ENCODE measurements at regions not wholly inside any gene's neighbourhood (a gene's known extent, or its start where the extent isn't known, plus 50 kb on each side); places are given as distances from the start of the nearest gene placed in this dataset.

- DNase-seq (ENCODE audit: low read depth) = no peak
Observed at GRCh38 chr10:62736168-62736546, 68.4 kb upstream of the ADO start.

DNA sequence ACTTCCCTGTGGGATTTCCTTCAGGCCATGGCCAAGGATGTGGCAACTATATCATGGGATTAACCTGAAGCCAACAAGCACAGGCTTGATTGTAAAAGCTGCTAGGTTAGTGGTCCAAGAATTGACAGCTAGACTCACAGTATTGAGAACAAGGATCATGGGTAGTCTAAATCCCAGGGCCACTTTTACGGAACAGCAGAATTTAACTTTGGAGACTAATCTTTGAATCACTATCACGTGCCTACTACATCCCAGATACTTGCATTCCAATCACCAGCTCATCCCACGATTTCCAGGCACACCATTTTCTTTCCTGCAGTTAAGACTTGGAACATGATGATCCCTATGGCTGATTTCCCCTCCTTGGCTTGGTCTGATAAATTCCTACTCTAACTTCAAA lies 65.6 kb upstream of the ADO start:
- peak; percentile 32 for DNase-seq (ENCODE audit: low read depth)

DNA sequence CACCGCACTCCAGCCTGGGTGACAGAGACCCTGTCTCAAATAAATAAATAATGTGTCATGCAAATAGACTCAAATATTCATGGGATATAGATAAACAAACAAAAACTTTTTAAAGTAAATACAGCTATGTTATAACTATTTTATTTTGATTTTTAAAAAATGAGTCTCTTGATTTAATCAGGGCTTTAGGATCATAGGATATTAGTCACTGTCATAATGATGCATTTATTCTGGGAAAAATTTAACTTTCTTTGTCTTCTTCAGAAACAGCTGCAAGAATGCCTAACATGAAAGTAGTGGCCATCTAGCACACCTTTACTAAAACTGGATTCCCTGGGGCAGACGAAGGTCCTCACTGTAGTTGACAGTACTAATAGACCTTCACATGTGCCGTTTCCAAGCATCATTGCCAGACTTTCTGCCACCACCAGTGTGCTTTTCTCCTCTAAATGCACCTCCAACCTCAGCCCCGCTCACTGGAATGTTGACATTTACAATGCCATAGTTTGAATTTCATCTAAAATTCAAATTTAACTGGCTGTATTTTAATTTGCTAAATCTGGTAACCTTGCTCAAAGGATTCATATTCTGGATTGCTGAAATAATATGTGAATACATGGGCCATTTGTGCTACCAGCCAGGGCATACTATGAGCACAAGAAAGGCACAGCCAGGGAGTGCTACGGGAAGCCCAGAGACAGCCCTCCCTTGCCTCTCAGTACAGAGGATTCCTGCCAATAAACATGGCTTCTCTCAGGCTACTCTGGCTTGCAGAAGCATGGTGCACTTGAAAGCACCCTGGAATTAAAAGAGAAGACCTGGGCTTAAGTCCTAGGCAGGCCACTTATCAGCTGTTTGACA lies 63.4 kb upstream of the ADO start:
- DNase-seq (ENCODE audit: low read depth) = no peak

DNA sequence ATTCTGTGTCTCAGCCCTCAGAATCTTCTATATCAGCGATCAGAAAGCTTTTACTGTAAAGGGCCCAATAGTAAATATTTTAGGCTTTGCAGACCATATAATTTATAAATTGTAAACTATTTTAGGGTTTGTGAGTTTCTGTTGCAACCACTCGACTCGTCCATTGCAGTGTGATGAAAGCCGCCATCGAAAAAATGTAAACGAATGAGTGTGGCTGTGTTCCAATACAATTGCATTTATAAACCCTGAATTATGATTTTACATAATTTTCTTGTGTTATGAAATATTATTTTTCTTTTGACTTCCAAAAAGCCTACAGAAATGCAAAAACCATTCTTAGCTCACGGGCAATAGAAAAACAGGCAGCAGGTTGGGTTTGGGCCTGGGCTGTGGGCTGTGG lies 62.5 kb upstream of the ADO start:
- DNase-seq (ENCODE audit: low read depth) = no peak

GRCh38 chr10:62742536-62743061 lies 61.9 kb upstream of the ADO start:
- no peak for DNase-seq (ENCODE audit: low read depth)

DNA sequence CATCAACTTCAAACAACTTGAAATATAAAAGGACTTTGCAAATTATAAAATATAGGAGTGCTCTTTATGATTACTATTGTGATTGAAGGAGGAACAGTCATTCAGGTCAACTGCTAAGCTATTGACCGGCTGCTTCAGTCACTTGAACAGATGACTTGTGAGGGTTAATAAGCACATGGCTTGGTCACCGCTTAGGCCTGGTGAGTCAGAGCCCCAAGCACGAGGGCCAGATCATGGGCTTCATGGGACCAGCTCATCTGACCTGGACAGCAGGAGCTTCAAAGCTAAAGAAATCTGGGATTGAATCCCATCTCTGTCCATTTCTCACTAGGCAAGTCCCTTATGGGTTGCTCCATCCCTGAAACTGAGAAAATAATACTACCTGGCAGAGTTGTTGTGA lies 60.4 kb upstream of the ADO start:
- peak; percentile 75 for DNase-seq (ENCODE audit: low read depth)

- no peak for DNase-seq (ENCODE audit: low read depth)
Observed at GRCh38 chr10:62745581-62745980, 58.9 kb upstream of the ADO start.

DNA sequence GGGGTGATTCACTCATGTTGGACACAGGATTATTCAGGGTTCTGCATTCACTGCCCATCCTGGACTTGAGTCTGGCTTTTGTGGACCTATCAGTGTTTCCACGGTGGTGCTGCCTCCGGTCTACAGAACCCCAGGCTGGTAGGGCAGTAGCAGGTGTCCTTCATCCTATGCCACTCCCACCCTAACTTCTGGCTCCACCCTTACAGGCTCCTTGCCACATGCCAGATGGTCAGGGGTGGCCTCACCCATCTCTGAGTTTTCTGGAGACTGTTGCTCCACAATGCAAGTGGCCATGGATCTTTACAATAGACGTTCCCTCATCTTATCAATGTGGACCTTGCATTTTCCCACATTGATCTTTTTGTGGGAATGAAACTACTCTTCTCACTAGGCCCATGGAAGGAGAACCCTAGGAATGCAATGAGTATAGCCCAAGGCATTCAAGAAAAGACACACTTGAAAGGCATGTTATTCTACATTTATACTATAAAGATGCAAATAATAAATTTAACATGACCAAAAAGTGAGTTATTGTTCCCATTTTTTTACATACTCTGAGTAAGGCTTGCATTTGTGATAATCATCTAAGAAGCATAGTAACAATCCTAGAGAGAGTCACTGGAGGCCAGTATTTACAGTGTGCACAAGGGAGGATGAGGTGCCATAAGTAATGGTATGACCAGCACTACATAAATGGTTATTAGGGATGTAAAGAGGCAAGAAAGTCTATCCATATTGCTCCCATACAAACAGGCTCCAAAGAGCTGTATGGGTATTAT lies 57.4 kb upstream of the ADO start:
- DNase-seq (ENCODE audit: low read depth) = peak; percentile 26

DNA sequence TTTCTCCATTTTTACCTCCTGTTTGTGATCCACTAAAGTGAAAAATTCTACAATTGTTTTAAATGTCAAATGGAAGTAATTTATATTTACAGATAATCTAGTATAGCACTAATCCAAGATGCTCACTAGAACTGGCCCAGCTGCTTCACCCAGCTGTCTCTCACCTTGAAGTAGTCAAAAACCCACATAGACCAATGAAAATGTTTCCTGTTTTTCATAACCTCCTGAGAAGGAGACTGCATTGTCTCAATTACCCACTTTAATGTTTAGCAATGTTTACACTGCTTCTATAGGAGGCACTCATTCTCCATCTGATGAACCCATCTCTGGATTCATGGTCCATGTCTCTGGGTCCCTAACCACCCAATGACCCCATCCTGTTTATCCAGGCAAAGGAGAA lies 56.1 kb upstream of the ADO start:
- DNase-seq (ENCODE audit: low read depth) = no peak

DNA sequence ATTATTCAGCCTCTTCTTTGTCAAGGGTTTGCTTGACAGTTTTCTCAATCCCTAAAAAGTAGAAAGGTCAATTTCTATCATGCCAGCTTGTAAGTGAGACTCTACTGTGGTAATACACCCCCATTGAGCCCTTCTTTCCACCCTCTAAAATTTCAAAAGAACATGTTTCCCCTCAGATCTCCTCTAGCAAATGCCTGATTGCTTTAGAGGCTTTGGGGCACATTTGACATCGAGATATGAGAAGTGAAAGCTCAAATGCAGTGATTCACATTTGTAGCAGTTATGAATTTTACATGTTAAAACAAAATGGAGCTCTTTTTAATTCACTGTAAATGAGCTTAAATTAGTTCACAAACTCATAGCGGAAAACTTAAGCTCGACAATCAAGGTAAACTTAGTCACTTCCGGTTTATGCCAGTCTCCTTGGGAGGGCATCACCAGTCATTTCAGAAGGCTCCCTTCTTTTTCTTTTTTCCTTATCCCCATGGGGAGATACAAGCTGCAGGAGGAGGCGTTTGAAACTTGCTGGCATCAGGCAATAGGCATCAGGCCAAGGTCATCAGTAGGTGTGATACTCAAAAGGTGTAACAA lies 55.3 kb upstream of the ADO start:
- DNase-seq (ENCODE audit: low read depth) = no peak
